GM19351 (cell line): ENCODE measurements at regions not wholly inside any gene's neighbourhood (a gene's known extent, or its start where the extent isn't known, plus 50 kb on each side); places are given as distances from the start of the nearest gene placed in this dataset.
"Not testable (repeated sequence)": the region's sequence is repeated elsewhere in the genome, so short reads cannot be mapped to it uniquely, and the experiment has no call there.

ENCODE experiments used
- ATAC-seq: cut with Tn5 transposase; IDR thresholded peaks from one replicate; pipeline ENCODE4 v1.9.1; 2021; ENCODE audit warnings: mild to moderate bottlenecking, moderate library complexity; ENCODE audit not compliant: unreplicated experiment

- ATAC-seq, result no peak
Observed at GRCh38 chr16:54985156-54985555, 54.5 kb downstream of the IRX5 start.

GRCh38 chr16:54985668-54986067, 55.0 kb downstream of the IRX5 start:
- no peak for ATAC-seq

GRCh38 chr16:54986409-54986808, 55.7 kb downstream of the IRX5 start:
- ATAC-seq, result no peak

GRCh38 chr16:54987081-54987480, 56.4 kb downstream of the IRX5 start:
- no peak for ATAC-seq

GRCh38 chr16:54991525-54991924, 60.9 kb downstream of the IRX5 start:
- ATAC-seq, result no peak

GRCh38 chr16:54991946-54992345, 61.3 kb downstream of the IRX5 start:
- ATAC-seq, result not testable (repeated sequence)

GRCh38 chr16:54993106-54993895, 62.6 kb downstream of the IRX5 start:
- no peak for ATAC-seq

GRCh38 chr16:54996186-54996585, 65.5 kb downstream of the IRX5 start:
- no peak for ATAC-seq

- no peak for ATAC-seq
Observed at GRCh38 chr16:54998834-54999233, 68.2 kb downstream of the IRX5 start.

- no peak for ATAC-seq
Observed at GRCh38 chr16:54999481-54999880, 68.8 kb downstream of the IRX5 start.

- no peak for ATAC-seq
Observed at GRCh38 chr16:55000595-55000994, 69.9 kb downstream of the IRX5 start.

- no peak for ATAC-seq
Observed at GRCh38 chr16:55001931-55002330, 71.3 kb downstream of the IRX5 start.

GRCh38 chr16:55002419-55002818, 71.8 kb downstream of the IRX5 start:
- ATAC-seq, result no peak

GRCh38 chr16:55003306-55003705, 72.6 kb downstream of the IRX5 start:
- no peak for ATAC-seq

GRCh38 chr16:55003916-55004315, 73.3 kb downstream of the IRX5 start:
- no peak for ATAC-seq

GRCh38 chr16:55007504-55007903, 76.8 kb downstream of the IRX5 start:
- ATAC-seq, result no peak

GRCh38 chr16:55008836-55009510, 78.3 kb downstream of the IRX5 start:
- ATAC-seq, result no peak

GRCh38 chr16:55009581-55009980, 78.9 kb downstream of the IRX5 start:
- no peak for ATAC-seq

GRCh38 chr16:55010492-55011160, 80.0 kb downstream of the IRX5 start:
- no peak for ATAC-seq

- ATAC-seq, result no peak
Observed at GRCh38 chr16:55012362-55012761, 81.7 kb downstream of the IRX5 start.

- ATAC-seq, result no peak
Observed at GRCh38 chr16:55012793-55013192, 82.1 kb downstream of the IRX5 start.

- ATAC-seq, result no peak
Observed at GRCh38 chr16:55014022-55014421, 83.4 kb downstream of the IRX5 start.
